ENCODE measurements at regions not wholly inside any gene's neighbourhood (a gene's known extent, or its start where the extent isn't known, plus 50 kb on each side); places are given as distances from the start of the nearest gene placed in this dataset.

DNA sequence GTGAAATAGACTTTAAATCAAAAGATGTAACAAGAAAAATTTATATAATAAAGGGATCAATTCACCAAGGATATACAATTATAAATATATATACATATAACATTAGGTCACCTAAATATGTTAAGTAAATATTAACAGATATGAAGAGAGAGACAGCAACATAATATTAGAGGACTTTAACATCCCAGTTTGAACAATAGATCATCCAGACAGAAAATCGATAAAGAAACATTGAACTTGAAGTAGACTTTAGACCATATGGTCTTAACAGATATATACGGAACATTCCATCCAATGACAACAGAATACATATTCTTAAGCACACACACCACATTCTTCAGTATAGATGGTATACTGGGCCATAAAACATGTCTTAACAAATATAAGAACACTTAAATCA lies 649.6 kb upstream of the SETBP1 start:
- TF ChIP-seq, protein P1, sequence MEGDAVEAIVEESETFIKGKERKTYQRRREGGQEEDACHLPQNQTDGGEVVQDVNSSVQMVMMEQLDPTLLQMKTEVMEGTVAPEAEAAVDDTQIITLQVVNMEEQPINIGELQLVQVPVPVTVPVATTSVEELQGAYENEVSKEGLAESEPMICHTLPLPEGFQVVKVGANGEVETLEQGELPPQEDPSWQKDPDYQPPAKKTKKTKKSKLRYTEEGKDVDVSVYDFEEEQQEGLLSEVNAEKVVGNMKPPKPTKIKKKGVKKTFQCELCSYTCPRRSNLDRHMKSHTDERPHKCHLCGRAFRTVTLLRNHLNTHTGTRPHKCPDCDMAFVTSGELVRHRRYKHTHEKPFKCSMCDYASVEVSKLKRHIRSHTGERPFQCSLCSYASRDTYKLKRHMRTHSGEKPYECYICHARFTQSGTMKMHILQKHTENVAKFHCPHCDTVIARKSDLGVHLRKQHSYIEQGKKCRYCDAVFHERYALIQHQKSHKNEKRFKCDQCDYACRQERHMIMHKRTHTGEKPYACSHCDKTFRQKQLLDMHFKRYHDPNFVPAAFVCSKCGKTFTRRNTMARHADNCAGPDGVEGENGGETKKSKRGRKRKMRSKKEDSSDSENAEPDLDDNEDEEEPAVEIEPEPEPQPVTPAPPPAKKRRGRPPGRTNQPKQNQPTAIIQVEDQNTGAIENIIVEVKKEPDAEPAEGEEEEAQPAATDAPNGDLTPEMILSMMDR (IDR thresholded peaks at IDR 0.05) = no peak
- TF ChIP-seq POLR2A (IDR thresholded peaks at IDR 0.05) = no peak
